ENCODE measurements at regions not wholly inside any gene's neighbourhood (a gene's known extent, or its start where the extent isn't known, plus 50 kb on each side); places are given as distances from the start of the nearest gene placed in this dataset.
A peak's percentile ranks its signal among the peaks of the same experiment; 100 is the strongest.
"Not testable (repeated sequence)": the region's sequence is repeated elsewhere in the genome, so short reads cannot be mapped to it uniquely, and the experiment has no call there.

- Histone ChIP-seq H3K4me3 (ENCODE audit: low read length) (peak overlapping the region; percentile 27), H3K9me3 (ENCODE audit: control insufficient read depth, low read depth, low read length) (peaks cover 62% of the 10 kb centered on the region)
- not testable (repeated sequence) for H3K9ac ChIP-seq (ENCODE audit: low read length); H3K27ac ChIP-seq (ENCODE audit: low read length); H3K36me3 ChIP-seq (ENCODE audit: control insufficient read depth, low read depth, low read length); H3K27me3 ChIP-seq (ENCODE audit: control insufficient read depth, insufficient read depth, low read length); H3K4me1 ChIP-seq (ENCODE audit: control insufficient read depth, low read depth, low read length)
Measured at GRCh38 chrX:89206558-89206957, 459.5 kb downstream of the CPXCR1 start.

DNA sequence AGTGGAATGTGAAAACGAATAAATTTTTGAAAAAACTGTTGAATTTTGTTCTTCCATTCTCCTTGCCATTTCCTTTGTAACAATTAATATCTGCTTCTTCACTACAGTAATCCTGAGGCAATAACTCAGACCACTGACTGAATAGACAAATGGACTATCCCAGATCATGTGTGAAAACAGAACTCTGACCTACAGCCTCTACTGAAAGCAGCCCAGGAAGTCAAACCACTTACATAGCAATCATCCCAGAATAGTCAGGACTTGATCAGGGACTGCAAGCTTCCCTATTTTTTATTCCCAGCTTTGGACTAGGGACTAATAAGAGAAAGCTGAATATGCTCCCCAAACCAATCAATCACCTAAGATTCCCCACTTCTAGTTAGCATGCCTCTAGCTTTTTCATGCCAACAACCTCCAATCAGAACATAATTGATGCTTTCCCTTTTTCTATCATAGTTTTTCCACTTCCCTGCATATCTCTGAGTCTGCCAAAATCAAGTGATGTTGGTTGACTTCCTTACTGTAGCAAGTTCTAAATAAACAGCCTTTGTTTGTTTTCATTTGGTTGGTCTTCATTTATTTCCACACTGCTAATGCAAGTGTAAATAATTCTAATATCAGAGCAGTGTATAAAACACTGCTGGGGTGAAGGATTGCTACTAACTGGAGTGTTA lies 467.9 kb downstream of the CPXCR1 start:
- not testable (repeated sequence) for H3K4me3 ChIP-seq (ENCODE audit: low read length); H3K27ac ChIP-seq (ENCODE audit: low read length); H3K4me1 ChIP-seq (ENCODE audit: control insufficient read depth, low read depth, low read length); H3K9ac ChIP-seq (ENCODE audit: low read length); H3K27me3 ChIP-seq (ENCODE audit: control insufficient read depth, insufficient read depth, low read length); H3K36me3 ChIP-seq (ENCODE audit: control insufficient read depth, low read depth, low read length); H3K9me3 ChIP-seq (ENCODE audit: control insufficient read depth, low read depth, low read length)

DNA sequence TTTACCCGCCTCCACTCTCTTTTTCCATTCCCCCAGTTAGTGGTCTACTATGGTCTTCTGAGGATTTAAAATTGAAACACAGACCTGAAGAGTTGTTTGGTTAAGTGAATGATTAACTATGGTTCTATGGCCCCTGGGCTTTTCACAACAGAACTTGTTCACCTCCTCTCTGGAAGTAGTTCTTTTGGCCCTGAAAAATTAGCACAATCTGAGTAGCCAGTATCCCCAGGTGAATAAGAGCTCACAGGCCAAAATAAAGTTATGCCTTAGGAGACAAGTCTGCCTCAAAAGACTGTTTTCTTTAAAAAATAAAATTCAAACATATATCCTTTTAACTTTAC lies 468.4 kb downstream of the CPXCR1 start:
- not testable (repeated sequence) for H3K27ac ChIP-seq (ENCODE audit: low read length); H3K9ac ChIP-seq (ENCODE audit: low read length); H3K27me3 ChIP-seq (ENCODE audit: control insufficient read depth, insufficient read depth, low read length); H3K4me1 ChIP-seq (ENCODE audit: control insufficient read depth, low read depth, low read length); H3K36me3 ChIP-seq (ENCODE audit: control insufficient read depth, low read depth, low read length); H3K4me3 ChIP-seq (ENCODE audit: low read length); H3K9me3 ChIP-seq (ENCODE audit: control insufficient read depth, low read depth, low read length)

All from iPS-18a (cell line).